HEK293 (cell line): ENCODE measurements at regions not wholly inside any gene's neighbourhood (a gene's known extent, or its start where the extent isn't known, plus 50 kb on each side); places are given as distances from the start of the nearest gene placed in this dataset.

Experiments
- CTCF ChIA-PET: fragments of 350-600 bp; formaldehyde crosslinking; extraction: SDS; loops from one replicate; lab custom pipeline; 2021; ENCODE audit warnings: antibody characterized with exemption; lab: Yijun Ruan, JAX
- POLR2A ChIA-PET: fragments of 300-600 bp; formaldehyde crosslinking; extraction: SDS; loops from one replicate; lab custom pipeline; 2020; ENCODE audit warnings: antibody characterized with exemption, inconsistent platforms; lab: Yijun Ruan, JAX
- H3K27ac ChIP-seq: fragments of 200-500 bp; sonication (Bioruptor generic); 2 replicates; pipeline ENCODE4 v1.5.1; 2014; ENCODE audit warnings: low read depth, low read length, control low read depth, inconsistent platforms; ENCODE audit errors: extremely low read depth
- H3K36me3 ChIP-seq, 2 experiments: fragments of 200-500 bp in 1 of 2; sonication (Bioruptor generic) in 1 of 2; 1 replicate in 1 of 2; 2 replicates in 1 of 2; pipeline ENCODE4 v1.5.1; 2014 to 2017; ENCODE audit warnings: inconsistent platforms in 2 of 2, low read length in 2 of 2; ENCODE audit not compliant: control insufficient read depth in 2 of 2, insufficient read depth in 1 of 2
- H3K4me1 ChIP-seq: fragments of 200-500 bp; sonication (Bioruptor generic); 2 replicates; pipeline ENCODE4 v1.5.1; 2014; ENCODE audit warnings: mild to moderate bottlenecking, low read length, inconsistent platforms; ENCODE audit not compliant: control insufficient read depth, insufficient read depth
- H3K4me3 ChIP-seq: 2 replicates; pipeline ENCODE4 v1.5.1; 2011; ENCODE audit warnings: low read depth, mild to moderate bottlenecking, control low read depth, low read length, moderate library complexity
- H3K9me3 ChIP-seq: fragments of 200-500 bp; sonication (Bioruptor generic); 2 replicates; pipeline ENCODE4 v1.5.1; 2014; ENCODE audit warnings: low read depth, low read length, inconsistent platforms; ENCODE audit not compliant: control insufficient read depth, insufficient read depth
- GLIS1 ChIP-seq: fragments of 450-650 bp; formaldehyde crosslinking; IDR thresholded peaks from 2 replicates; pipeline ENCODE4 v1.5.1; 2016; ENCODE audit warnings: missing biosample characterization, missing genetic modification characterization
- RBAK ChIP-seq: fragments of 450-650 bp; formaldehyde crosslinking; IDR thresholded peaks from 2 replicates; pipeline ENCODE4 v1.5.1; 2016; ENCODE audit warnings: missing biosample characterization, missing genetic modification characterization
- TRIM28 ChIP-seq: IDR thresholded peaks from 2 replicates; pipeline ENCODE4 v1.6.1; 2011; ENCODE audit warnings: low read length, control low read depth, borderline replicate concordance
- ZBTB11 ChIP-seq: fragments of 450-650 bp; formaldehyde crosslinking; conservative IDR thresholded peaks from 2 replicates; pipeline ENCODE4 v1.5.1; 2016; ENCODE audit warnings: low read depth, missing biosample characterization, missing genetic modification characterization
- ZFP37 ChIP-seq: fragments of 450-650 bp; formaldehyde crosslinking; IDR thresholded peaks from 2 replicates; pipeline ENCODE4 v1.5.1; 2016; ENCODE audit warnings: missing biosample characterization, missing genetic modification characterization
- ZFP69B ChIP-seq: fragments of 450-650 bp; formaldehyde crosslinking; IDR thresholded peaks from 2 replicates; pipeline ENCODE4 v1.5.1; 2016; ENCODE audit warnings: missing biosample characterization, missing genetic modification characterization
- ZNF132 ChIP-seq: fragments of 450-650 bp; formaldehyde crosslinking; IDR thresholded peaks from 2 replicates; pipeline ENCODE4 v1.5.1; 2017; ENCODE audit warnings: missing biosample characterization, missing genetic modification characterization, borderline replicate concordance
- ZNF292 ChIP-seq: fragments of 450-650 bp; formaldehyde crosslinking; IDR thresholded peaks from 2 replicates; pipeline ENCODE4 v1.5.1; 2016; ENCODE audit warnings: low read depth, missing biosample characterization, missing genetic modification characterization, borderline replicate concordance
- ZNF366 ChIP-seq: fragments of 450-650 bp; formaldehyde crosslinking; conservative IDR thresholded peaks from 2 replicates; pipeline ENCODE4 v1.5.1; 2016; ENCODE audit warnings: missing biosample characterization, missing genetic modification characterization
- ZNF398 ChIP-seq: fragments of 450-650 bp; formaldehyde crosslinking; IDR thresholded peaks from 2 replicates; pipeline ENCODE4 v1.5.1; 2017; ENCODE audit warnings: missing biosample characterization, missing genetic modification characterization
- ZNF449 ChIP-seq: fragments of 450-650 bp; formaldehyde crosslinking; IDR thresholded peaks from 2 replicates; pipeline ENCODE4 v1.5.1; 2017; ENCODE audit warnings: missing biosample characterization, mild to moderate bottlenecking, missing genetic modification characterization, moderate library complexity
- ZNF473 ChIP-seq: fragments of 450-650 bp; formaldehyde crosslinking; IDR thresholded peaks from 2 replicates; pipeline ENCODE4 v1.5.1; 2017; ENCODE audit warnings: missing biosample characterization, missing genetic modification characterization
- ZNF548 ChIP-seq: fragments of 450-650 bp; formaldehyde crosslinking; IDR thresholded peaks from 2 replicates; pipeline ENCODE4 v1.5.1; 2016; ENCODE audit warnings: missing biosample characterization, missing genetic modification characterization
- ZNF610 ChIP-seq: fragments of 450-650 bp; formaldehyde crosslinking; IDR thresholded peaks from 2 replicates; pipeline ENCODE4 v1.5.1; 2016; ENCODE audit warnings: missing biosample characterization, missing genetic modification characterization, borderline replicate concordance
- ZNF621 ChIP-seq: fragments of 450-650 bp; formaldehyde crosslinking; IDR thresholded peaks from 2 replicates; pipeline ENCODE4 v1.5.1; 2017; ENCODE audit warnings: missing biosample characterization, missing genetic modification characterization
- ZNF645 ChIP-seq: fragments of 450-650 bp; formaldehyde crosslinking; IDR thresholded peaks from 2 replicates; pipeline ENCODE4; 2016; ENCODE audit warnings: missing biosample characterization, missing genetic modification characterization
- ZNF76 ChIP-seq: fragments of 450-650 bp; formaldehyde crosslinking; IDR thresholded peaks from 2 replicates; pipeline ENCODE4; 2016; ENCODE audit warnings: low read depth, missing biosample characterization, missing genetic modification characterization, borderline replicate concordance
- ZNF792 ChIP-seq: fragments of 450-650 bp; formaldehyde crosslinking; IDR thresholded peaks from 2 replicates; pipeline ENCODE4 v1.5.1; 2016; ENCODE audit warnings: missing biosample characterization, missing genetic modification characterization
- ZSCAN16 ChIP-seq: fragments of 450-650 bp; formaldehyde crosslinking; IDR thresholded peaks from 2 replicates; pipeline ENCODE4 v1.5.1; 2016; ENCODE audit warnings: missing biosample characterization, missing genetic modification characterization
- ZXDB ChIP-seq: fragments of 450-650 bp; formaldehyde crosslinking; IDR thresholded peaks from 2 replicates; pipeline ENCODE4 v1.5.1; 2016; ENCODE audit warnings: missing biosample characterization, missing genetic modification characterization

GRCh38 chr2:58769864-58770234 lies 528.7 kb upstream of the FANCL start (continued):
- no peak for TF ChIP-seq ZXDB (tag by site-specific recombination)
- no peak for TF ChIP-seq ZNF292 (tag by site-specific recombination)
- no peak for TF ChIP-seq ZNF621 (tag by site-specific recombination)
- no peak for TF ChIP-seq ZNF548 (tag by site-specific recombination)
- no peak for TF ChIP-seq ZFP37 (tag by site-specific recombination)
- no peak for TF ChIP-seq ZBTB11
- TF ChIP-seq ZSCAN16, result no peak
- no peak for TF ChIP-seq RBAK (tag by site-specific recombination)

GRCh38 chr2:58769111-58769863 lies 528.2 kb upstream of the FANCL start:
- no peak for TF ChIP-seq ZFP37 (tag by site-specific recombination)
- TF ChIP-seq ZNF473, result no peak
- TF ChIP-seq ZNF132 (tag by site-specific recombination), result no peak
- no peak for TF ChIP-seq ZNF398 (tag by site-specific recombination)
- TF ChIP-seq ZNF610 (tag by site-specific recombination), result no peak
- TF ChIP-seq ZNF621 (tag by site-specific recombination), result no peak
- no peak for TF ChIP-seq ZNF366
- TF ChIP-seq ZFP69B (tag by site-specific recombination), result no peak
- TF ChIP-seq ZNF645 (tag by site-specific recombination), result no peak
- TF ChIP-seq ZNF76 (tag by site-specific recombination), result no peak
- no peak for TF ChIP-seq GLIS1
- no peak for TF ChIP-seq ZNF792
- no peak for TF ChIP-seq ZNF449 (tag by site-specific recombination)
- no peak for TF ChIP-seq TRIM28
- Histone ChIP-seq H3K36me3 (no peaks in the 10 kb centered on the region), H3K27ac (no peak overlapping the region; the same call in 1 of the 2 replicates), H3K4me1 (peaks cover 22% of the 10 kb centered on the region), H3K9me3 (no peaks in the 10 kb centered on the region), H3K4me3 (no peak overlapping the region)
- CTCF ChIA-PET, result no interaction called here
- POLR2A ChIA-PET, result interaction anchor here (0.7 kb wide), 1 partner anchor 203 kb away, joined by 3 read pairs; no protein-coding TSS in a partner anchor
